Keratinocyte (primary cell): ENCODE measurements at regions not wholly inside any gene's neighbourhood (a gene's known extent, or its start where the extent isn't known, plus 50 kb on each side); places are given as distances from the start of the nearest gene placed in this dataset.

Source experiments
- EZH2 ChIP-seq: IDR thresholded peaks from one replicate; pipeline ENCODE4 v1.6.1; 2012; ENCODE audit warnings: inconsistent platforms, mild to moderate bottlenecking, low read length, moderate library complexity
- TF ChIP-seq, protein P1 (sequence below), 3 experiments: IDR thresholded peaks in 1 of 3; conservative IDR thresholded peaks in 1 of 3; optimal IDR thresholded peaks in 1 of 3; 2 replicates in 2 of 3; 3 replicates in 1 of 3; pipeline versions ENCODE3 to v1.5.1; 2011; ENCODE audit warnings: low read length in 3 of 3, mild to moderate bottlenecking in 3 of 3, moderate library complexity in 2 of 3, control low read depth in 1 of 3, inconsistent platforms in 1 of 3; ENCODE audit not compliant: insufficient read depth in 2 of 3; ENCODE audit errors: extremely low read depth in 1 of 3

DNA sequence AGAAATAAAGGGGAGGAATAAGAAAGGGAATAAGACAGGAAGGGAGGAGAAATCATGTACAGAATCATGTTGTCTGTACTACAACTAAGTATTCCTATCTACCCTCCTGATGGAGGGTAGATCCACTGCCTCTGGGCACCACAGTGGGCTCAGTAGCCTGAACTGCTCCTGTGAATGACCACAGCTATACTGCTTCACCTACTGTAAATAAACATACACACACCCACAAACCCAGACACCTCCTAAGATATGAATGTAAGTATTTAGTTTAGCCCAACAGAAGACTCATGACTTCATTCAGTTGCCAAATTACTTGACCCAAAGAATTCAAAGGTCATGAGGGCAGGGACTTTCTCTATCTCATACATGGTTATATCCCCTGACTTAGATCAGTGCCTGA, 177.3 kb upstream of the C11orf58 start:
- TF ChIP-seq, protein P1, sequence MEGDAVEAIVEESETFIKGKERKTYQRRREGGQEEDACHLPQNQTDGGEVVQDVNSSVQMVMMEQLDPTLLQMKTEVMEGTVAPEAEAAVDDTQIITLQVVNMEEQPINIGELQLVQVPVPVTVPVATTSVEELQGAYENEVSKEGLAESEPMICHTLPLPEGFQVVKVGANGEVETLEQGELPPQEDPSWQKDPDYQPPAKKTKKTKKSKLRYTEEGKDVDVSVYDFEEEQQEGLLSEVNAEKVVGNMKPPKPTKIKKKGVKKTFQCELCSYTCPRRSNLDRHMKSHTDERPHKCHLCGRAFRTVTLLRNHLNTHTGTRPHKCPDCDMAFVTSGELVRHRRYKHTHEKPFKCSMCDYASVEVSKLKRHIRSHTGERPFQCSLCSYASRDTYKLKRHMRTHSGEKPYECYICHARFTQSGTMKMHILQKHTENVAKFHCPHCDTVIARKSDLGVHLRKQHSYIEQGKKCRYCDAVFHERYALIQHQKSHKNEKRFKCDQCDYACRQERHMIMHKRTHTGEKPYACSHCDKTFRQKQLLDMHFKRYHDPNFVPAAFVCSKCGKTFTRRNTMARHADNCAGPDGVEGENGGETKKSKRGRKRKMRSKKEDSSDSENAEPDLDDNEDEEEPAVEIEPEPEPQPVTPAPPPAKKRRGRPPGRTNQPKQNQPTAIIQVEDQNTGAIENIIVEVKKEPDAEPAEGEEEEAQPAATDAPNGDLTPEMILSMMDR (optimal IDR thresholded peaks at IDR 0.05 in 1 of 3, IDR thresholded peaks at IDR 0.05 in 1 of 3, conservative IDR thresholded peaks at IDR 0.05 in 1 of 3; ENCODE audit: extremely low read depth in 1 of 3, insufficient read depth in 2 of 3, low read length in 3 of 3) = no peak
- TF ChIP-seq EZH2 = no peak
